ENCODE measurements at regions not wholly inside any gene's neighbourhood (a gene's known extent, or its start where the extent isn't known, plus 50 kb on each side); places are given as distances from the start of the nearest gene placed in this dataset.

DNA sequence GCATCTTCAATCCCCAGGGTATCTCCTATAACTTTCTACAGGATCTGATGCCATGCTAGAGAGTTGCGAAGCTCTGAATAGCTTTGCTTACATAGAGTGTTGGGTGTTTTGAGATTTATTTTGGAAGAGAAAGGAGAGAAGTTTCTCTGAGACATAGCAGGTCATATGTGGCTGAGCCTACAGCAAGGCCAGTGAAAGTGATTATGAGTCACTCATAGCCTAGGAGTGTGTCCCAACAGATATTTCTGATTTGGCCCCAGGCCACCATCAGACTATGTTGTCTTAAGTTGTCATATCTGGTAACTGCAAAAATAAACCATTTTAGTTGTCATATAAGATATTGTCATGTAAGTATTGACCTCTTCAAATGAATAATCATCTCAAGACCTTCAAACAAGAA is 132.0 kb upstream of the RAI14 start:
- TF ChIP-seq POLR2AphosphoS5 (IDR thresholded peaks at IDR 0.05; ENCODE audit: low read depth, low read length), result no peak
- TF ChIP-seq POLR2A (IDR thresholded peaks at IDR 0.05; ENCODE audit: low read depth, low read length), result no peak
- TF ChIP-seq POU2F2 (IDR thresholded peaks at IDR 0.05; ENCODE audit: low read depth, low read length), result no peak
- no peak for TF ChIP-seq TAF1 (IDR thresholded peaks at IDR 0.05; ENCODE audit: low read depth, low read length)
- TF ChIP-seq PAX5 (IDR thresholded peaks at IDR 0.05; ENCODE audit: insufficient read depth, low read length, severe bottlenecking), result no peak

Measured in GM12891 (cell line).